HG03064 (cell line): ENCODE measurements at regions not wholly inside any gene's neighbourhood (a gene's known extent, or its start where the extent isn't known, plus 50 kb on each side); places are given as distances from the start of the nearest gene placed in this dataset.

ENCODE experiments used
- ATAC-seq: cut with Tn5 transposase; IDR thresholded peaks from one replicate; pipeline ENCODE4 v1.9.1; 2021; ENCODE audit warnings: low read depth; ENCODE audit not compliant: unreplicated experiment

GRCh38 chr7:86975914-86976313 lies 83.5 kb downstream of the ELAPOR2 start:
- ATAC-seq: no peak

DNA sequence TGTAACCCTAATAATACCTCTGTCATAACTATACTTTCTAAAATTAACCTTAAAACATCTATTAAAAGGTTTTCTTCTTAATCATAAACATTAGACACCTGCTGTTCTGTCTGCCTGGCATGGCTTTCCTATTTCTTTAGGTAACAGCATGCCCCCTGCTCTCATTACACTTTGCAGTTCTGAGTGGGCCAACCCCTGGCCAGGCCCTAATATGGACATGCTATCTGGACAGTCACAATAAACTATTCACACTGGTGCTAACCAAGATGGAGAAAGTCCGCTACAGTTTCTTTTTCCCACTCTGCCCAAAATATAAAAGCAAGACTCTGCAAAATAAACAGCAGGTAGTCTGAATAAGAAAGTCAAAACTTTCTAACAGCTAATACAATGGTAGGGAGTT lies 84.0 kb downstream of the ELAPOR2 start:
- no peak for ATAC-seq

- no peak for ATAC-seq
Observed at GRCh38 chr7:86972072-86972471, 87.4 kb downstream of the ELAPOR2 start.

- no peak for ATAC-seq
Observed at GRCh38 chr7:86970986-86971385, 88.5 kb downstream of the ELAPOR2 start.

GRCh38 chr7:86970547-86970946 lies 88.9 kb downstream of the ELAPOR2 start:
- ATAC-seq: no peak

DNA sequence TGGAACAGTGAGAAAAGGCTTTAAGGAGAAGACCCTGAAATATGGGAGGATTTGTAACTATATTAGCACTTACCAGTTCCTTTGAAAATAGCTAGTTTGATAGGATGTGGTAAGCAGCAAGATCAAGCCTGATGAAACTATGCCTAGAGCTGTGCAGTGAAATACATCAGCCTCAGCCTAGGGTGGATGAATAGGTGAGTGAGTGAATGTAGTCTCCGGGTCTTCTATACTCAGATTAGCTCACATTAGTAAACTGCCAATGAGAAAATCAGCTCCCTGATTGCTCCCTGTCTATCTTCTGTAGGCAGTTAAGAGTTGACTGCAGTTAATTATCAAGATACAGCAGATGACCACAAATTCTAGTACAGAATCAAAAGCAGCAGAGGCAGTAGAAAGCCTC lies 89.6 kb downstream of the ELAPOR2 start:
- ATAC-seq: no peak

GRCh38 chr7:86968618-86969017 lies 90.8 kb downstream of the ELAPOR2 start:
- ATAC-seq: no peak

- ATAC-seq: no peak
Observed at GRCh38 chr7:86966916-86967315, 92.5 kb downstream of the ELAPOR2 start.

DNA sequence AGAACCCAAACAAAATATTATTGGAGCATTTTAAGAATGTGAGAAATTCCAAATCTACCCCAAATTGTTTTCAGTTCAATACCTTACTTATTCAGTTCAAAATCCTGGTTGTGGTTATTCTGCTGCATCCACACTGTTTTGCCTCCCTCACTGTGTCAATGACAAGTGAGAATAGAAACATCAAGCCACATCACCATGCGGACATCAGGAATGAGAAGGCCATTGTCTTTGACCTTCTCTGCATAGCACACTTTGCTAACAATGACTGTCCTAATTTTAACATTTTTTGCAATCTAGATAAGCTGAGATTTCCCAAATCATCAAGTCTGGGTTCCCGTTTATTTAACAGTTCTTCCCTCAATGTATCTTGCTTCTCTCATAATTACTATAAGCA lies 93.7 kb downstream of the ELAPOR2 start:
- no peak for ATAC-seq

- no peak for ATAC-seq
Observed at GRCh38 chr7:86964973-86965726, 94.3 kb downstream of the ELAPOR2 start.

- no peak for ATAC-seq
Observed at GRCh38 chr7:86963599-86964230, 95.7 kb downstream of the ELAPOR2 start.

GRCh38 chr7:86962623-86963022 lies 96.8 kb downstream of the ELAPOR2 start:
- no peak for ATAC-seq

DNA sequence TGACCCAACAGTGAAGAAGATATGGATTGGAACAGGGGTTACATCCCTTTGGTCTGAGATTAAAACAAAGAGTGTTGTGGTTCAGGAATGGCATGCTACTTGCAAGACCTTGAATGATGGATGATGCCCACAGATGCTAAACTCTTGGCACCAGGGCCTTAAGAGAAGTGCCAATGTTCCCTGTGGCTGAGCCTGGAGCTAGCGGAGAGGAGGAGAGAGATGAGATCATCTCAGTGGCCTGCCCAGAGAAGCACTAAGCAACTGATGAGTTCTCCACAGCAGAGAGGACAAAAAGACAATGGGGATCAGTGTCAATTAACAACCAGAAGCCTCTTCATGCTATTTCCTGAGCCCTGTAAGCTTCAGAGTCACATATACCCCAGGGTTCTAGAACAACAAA lies 97.8 kb downstream of the ELAPOR2 start:
- no peak for ATAC-seq

GRCh38 chr7:86958380-86958779 lies 101.1 kb downstream of the ELAPOR2 start:
- ATAC-seq: no peak

DNA sequence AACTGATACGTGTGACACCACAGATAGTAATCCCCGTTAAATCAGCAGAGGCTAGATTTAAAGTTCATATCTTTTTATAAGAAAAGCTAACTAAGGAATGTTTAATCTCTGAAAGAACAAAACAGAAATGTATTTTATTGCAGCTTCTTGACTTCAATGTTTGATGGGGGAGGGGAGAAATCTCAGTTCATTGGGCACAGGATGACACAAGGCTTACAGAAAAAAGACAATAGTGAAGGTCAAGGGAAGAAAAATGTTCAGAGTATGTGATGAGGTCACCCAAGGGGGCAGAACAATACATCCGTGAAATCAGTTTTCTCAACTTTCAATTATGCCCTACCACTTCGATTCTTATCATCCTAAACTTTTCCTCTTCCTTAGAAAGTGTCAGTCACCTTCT lies 102.9 kb downstream of the ELAPOR2 start:
- ATAC-seq: no peak

DNA sequence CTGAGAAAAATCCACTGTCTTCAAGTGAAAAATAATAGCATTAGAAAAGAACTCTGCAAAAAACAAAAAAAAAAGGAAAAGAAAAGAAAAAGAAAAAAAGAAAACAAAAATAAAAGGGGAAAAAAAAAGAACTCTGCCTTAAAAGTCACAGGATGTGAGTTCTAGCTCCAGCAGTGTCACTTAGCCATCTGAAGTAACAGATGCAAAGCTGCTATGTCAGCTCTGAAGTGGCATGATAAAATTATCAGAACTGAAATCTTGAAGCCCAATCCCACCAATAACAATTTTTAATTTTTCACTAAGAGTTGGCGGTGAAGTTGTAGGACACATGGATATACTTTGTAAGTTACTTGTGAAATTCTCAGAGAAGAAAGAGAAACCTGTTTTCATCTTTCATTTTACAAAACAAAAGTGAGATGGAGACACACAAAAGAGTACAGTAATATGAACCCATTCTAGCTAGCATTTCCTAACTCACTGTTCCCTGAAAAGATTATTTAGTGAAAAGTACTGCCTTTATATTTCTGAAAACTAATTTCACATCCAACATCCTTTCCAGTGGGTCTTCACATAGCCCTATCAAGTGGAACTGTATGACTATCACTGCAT lies 103.5 kb downstream of the ELAPOR2 start:
- no peak for ATAC-seq

DNA sequence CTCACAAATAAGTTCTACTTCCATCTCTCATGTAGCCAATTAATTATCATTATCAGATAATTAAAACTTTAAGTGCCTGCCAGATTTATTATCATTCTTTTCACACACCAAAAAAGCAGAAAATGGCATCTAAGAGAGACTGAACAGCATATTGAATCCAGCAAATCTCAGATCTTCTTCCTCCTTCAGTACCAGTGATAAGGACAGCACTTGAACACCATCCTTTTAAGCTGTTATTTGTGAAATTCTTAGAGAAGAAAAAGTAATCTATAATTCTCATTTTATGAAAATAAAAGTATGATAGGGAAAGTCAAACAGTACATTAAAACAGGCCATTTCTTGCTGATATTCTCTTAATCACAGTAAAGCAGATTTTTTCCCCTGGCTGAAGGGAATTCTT lies 104.5 kb downstream of the ELAPOR2 start:
- no peak for ATAC-seq

DNA sequence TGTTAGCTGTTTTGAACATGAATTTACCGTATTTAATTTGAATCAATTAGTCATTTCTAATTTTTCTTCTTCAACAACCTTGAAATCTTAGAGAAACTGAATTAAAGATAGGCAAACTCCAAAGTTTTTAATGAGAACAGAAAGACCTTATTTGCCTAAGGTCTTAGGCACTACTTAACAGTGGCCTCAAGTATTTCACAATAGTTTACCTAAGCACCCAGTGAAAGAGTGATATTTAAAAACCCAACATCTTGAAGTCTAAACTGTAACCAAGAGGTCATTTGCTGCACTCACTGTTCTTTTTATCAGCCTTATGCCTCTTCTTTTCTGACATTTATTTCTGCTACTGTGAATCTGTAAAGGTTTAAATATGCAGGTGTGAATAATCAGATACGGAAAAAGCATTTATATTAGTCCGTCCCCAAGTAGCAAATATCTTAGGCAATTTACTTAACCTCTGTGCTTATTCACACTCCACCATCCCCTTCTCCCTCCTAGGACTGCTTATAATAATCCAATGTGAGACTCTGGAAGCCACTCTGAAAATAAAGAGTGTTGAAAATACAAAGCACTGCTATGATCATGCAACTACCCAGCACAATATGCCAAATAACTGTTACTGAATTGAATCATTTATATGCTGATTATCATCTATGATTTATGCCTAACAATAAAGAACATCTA lies 105.7 kb downstream of the ELAPOR2 start:
- ATAC-seq: no peak

GRCh38 chr7:86953219-86953618 lies 106.2 kb downstream of the ELAPOR2 start:
- ATAC-seq: no peak

- no peak for ATAC-seq
Observed at GRCh38 chr7:86951895-86952294, 107.6 kb downstream of the ELAPOR2 start.

GRCh38 chr7:86950944-86951343 lies 108.5 kb downstream of the ELAPOR2 start:
- no peak for ATAC-seq
